Adipocyte (in vitro differentiated cells): ENCODE measurements at regions not wholly inside any gene's neighbourhood (a gene's known extent, or its start where the extent isn't known, plus 50 kb on each side); places are given as distances from the start of the nearest gene placed in this dataset.
"Not testable (repeated sequence)": the region's sequence is repeated elsewhere in the genome, so short reads cannot be mapped to it uniquely, and the experiment has no call there.

ENCODE experiments used
- DNase-seq: peaks from one replicate; pipeline ENCODE4 v3.0.0-alpha.2; 2015; ENCODE audit warnings: low read depth
- H3K27me3 ChIP-seq: replicated peaks from 2 replicates; pipeline ENCODE4 v1.7.0; 2013; ENCODE audit warnings: mild to moderate bottlenecking, low read length, moderate library complexity; ENCODE audit not compliant: control insufficient read depth, insufficient read depth
- H3K36me3 ChIP-seq: 2 replicates; pipeline ENCODE4 v1.7.0; 2013; ENCODE audit warnings: low read length, mild to moderate bottlenecking, moderate library complexity; ENCODE audit not compliant: control insufficient read depth, insufficient read depth, severe bottlenecking
- H3K4me1 ChIP-seq: 2 replicates; pipeline ENCODE4 v1.7.0; 2013; ENCODE audit warnings: mild to moderate bottlenecking, low read length, moderate library complexity; ENCODE audit not compliant: control insufficient read depth, insufficient read depth
- H3K4me3 ChIP-seq: 2 replicates; pipeline ENCODE4 v1.7.0; 2013; ENCODE audit warnings: mild to moderate bottlenecking, low read length, moderate library complexity
- H3K9ac ChIP-seq: 2 replicates; pipeline ENCODE4 v1.7.0; 2013; ENCODE audit warnings: mild to moderate bottlenecking, low read length, moderate library complexity
- H3K9me3 ChIP-seq: 2 replicates; pipeline ENCODE4 v1.7.0; 2013; ENCODE audit warnings: mild to moderate bottlenecking, low read length, moderate library complexity; ENCODE audit not compliant: control insufficient read depth

GRCh38 chr2:7555260-7555659 lies 638.0 kb downstream of the RNF144A start:
- Histone ChIP-seq H3K4me3 (no peak overlapping the region), H3K9me3 (no peaks in the 10 kb centered on the region), H3K9ac (no peak overlapping the region), H3K36me3 (no peaks in the 10 kb centered on the region), H3K4me1 (no peaks in the 10 kb centered on the region), H3K27me3 (no peaks in the 10 kb centered on the region)
- no peak for DNase-seq

- Histone ChIP-seq H3K9ac (no peak overlapping the region), H3K9me3 (no peaks in the 10 kb centered on the region), H3K4me1 (no peaks in the 10 kb centered on the region), H3K4me3 (no peak overlapping the region), H3K27me3 (no peaks in the 10 kb centered on the region), H3K36me3 (no peaks in the 10 kb centered on the region)
- peak; percentile 5 for DNase-seq
Observed at GRCh38 chr2:7557376-7557775, 640.2 kb downstream of the RNF144A start.

GRCh38 chr2:7559791-7560190 lies 642.6 kb downstream of the RNF144A start:
- Histone ChIP-seq H3K27me3 (no peaks in the 10 kb centered on the region), H3K4me1 (no peaks in the 10 kb centered on the region), H3K4me3 (no peak overlapping the region), H3K36me3 (no peaks in the 10 kb centered on the region), H3K9me3 (no peaks in the 10 kb centered on the region), H3K9ac (no peak overlapping the region)
- no peak for DNase-seq

- H3K36me3 ChIP-seq = no peaks in the 10 kb centered on the region
- no peak for DNase-seq
- no peak overlapping the region for H3K4me3 ChIP-seq
- H3K9me3 ChIP-seq = peaks cover 16% of the 10 kb centered on the region
- H3K9ac ChIP-seq = no peak overlapping the region
- peaks cover 15% of the 10 kb centered on the region for H3K27me3 ChIP-seq
- H3K4me1 ChIP-seq = no peaks in the 10 kb centered on the region
Observed at GRCh38 chr2:7566382-7566881, 649.2 kb downstream of the RNF144A start.

GRCh38 chr2:7567116-7567515 lies 649.9 kb downstream of the RNF144A start:
- H3K27me3 ChIP-seq = peaks cover 15% of the 10 kb centered on the region
- H3K4me1 ChIP-seq, H3K36me3 ChIP-seq, H3K9ac ChIP-seq, DNase-seq, H3K4me3 ChIP-seq: not testable (repeated sequence)
- peaks cover 16% of the 10 kb centered on the region for H3K9me3 ChIP-seq

GRCh38 chr2:7567646-7568045 lies 650.4 kb downstream of the RNF144A start:
- Histone ChIP-seq H3K9ac (no peak overlapping the region), H3K36me3 (no peaks in the 10 kb centered on the region), H3K27me3 (peaks cover 18% of the 10 kb centered on the region), H3K4me1 (no peaks in the 10 kb centered on the region), H3K4me3 (no peak overlapping the region), H3K9me3 (peaks cover 16% of the 10 kb centered on the region)
- no peak for DNase-seq

GRCh38 chr2:7570247-7570646 lies 653.0 kb downstream of the RNF144A start:
- no peaks in the 10 kb centered on the region for H3K4me1 ChIP-seq
- no peaks in the 10 kb centered on the region for H3K36me3 ChIP-seq
- H3K9ac ChIP-seq = no peak overlapping the region
- H3K4me3 ChIP-seq = no peak overlapping the region
- peaks cover 28% of the 10 kb centered on the region for H3K27me3 ChIP-seq
- H3K9me3 ChIP-seq = peaks cover 16% of the 10 kb centered on the region
- no peak for DNase-seq

GRCh38 chr2:7571701-7572100 lies 654.5 kb downstream of the RNF144A start:
- Histone ChIP-seq H3K36me3 (no peaks in the 10 kb centered on the region), H3K9me3 (peaks cover 11% of the 10 kb centered on the region), H3K4me3 (no peak overlapping the region), H3K27me3 (peaks cover 21% of the 10 kb centered on the region), H3K4me1 (no peaks in the 10 kb centered on the region), H3K9ac (no peak overlapping the region)
- no peak for DNase-seq

GRCh38 chr2:7572450-7572849 lies 655.2 kb downstream of the RNF144A start:
- H3K36me3 ChIP-seq = no peaks in the 10 kb centered on the region
- H3K9me3 ChIP-seq = peaks cover 9% of the 10 kb centered on the region
- H3K4me1 ChIP-seq = no peaks in the 10 kb centered on the region
- no peak overlapping the region for H3K9ac ChIP-seq
- no peak overlapping the region for H3K4me3 ChIP-seq
- H3K27me3 ChIP-seq = peaks cover 21% of the 10 kb centered on the region
- DNase-seq = no peak

- Histone ChIP-seq H3K4me3 (no peak overlapping the region), H3K27me3 (peaks cover 21% of the 10 kb centered on the region), H3K36me3 (no peaks in the 10 kb centered on the region), H3K9me3 (peaks cover 14% of the 10 kb centered on the region), H3K9ac (no peak overlapping the region), H3K4me1 (no peaks in the 10 kb centered on the region)
- DNase-seq = peak; percentile 7
Observed at GRCh38 chr2:7573166-7573825, 656.1 kb downstream of the RNF144A start.

- no peaks in the 10 kb centered on the region for H3K36me3 ChIP-seq
- peaks cover 16% of the 10 kb centered on the region for H3K27me3 ChIP-seq
- H3K9me3 ChIP-seq = peaks cover 21% of the 10 kb centered on the region
- no peaks in the 10 kb centered on the region for H3K4me1 ChIP-seq
- no peak overlapping the region for H3K4me3 ChIP-seq
- DNase-seq = no peak
- H3K9ac ChIP-seq = no peak overlapping the region
Observed at GRCh38 chr2:7574385-7574784, 657.2 kb downstream of the RNF144A start.

- Histone ChIP-seq H3K4me3 (no peak overlapping the region), H3K9ac (no peak overlapping the region), H3K9me3 (peaks cover 21% of the 10 kb centered on the region), H3K36me3 (no peaks in the 10 kb centered on the region), H3K4me1 (no peaks in the 10 kb centered on the region), H3K27me3 (peaks cover 10% of the 10 kb centered on the region)
- DNase-seq = no peak
Observed at GRCh38 chr2:7577769-7578168, 660.6 kb downstream of the RNF144A start.
